HEK293T (cell line): ENCODE measurements at regions not wholly inside any gene's neighbourhood (a gene's known extent, or its start where the extent isn't known, plus 50 kb on each side); places are given as distances from the start of the nearest gene placed in this dataset.

Experiments
- ELF4 ChIP-seq: fragments of 450-650 bp; IDR thresholded peaks from 2 replicates; pipeline ENCODE4 v1.6.1; 2017; ENCODE audit warnings: antibody characterized with exemption
- FOXK2 ChIP-seq: fragments of 450-650 bp; IDR thresholded peaks from 2 replicates; pipeline ENCODE4 v1.6.1; 2016; ENCODE audit warnings: mild to moderate bottlenecking
- FOXM1 ChIP-seq: fragments of 450-650 bp; IDR thresholded peaks from 2 replicates; pipeline ENCODE4 v1.6.1; 2017; ENCODE audit warnings: mild to moderate bottlenecking, borderline replicate concordance
- ZNF384 ChIP-seq: fragments of 450-650 bp; IDR thresholded peaks from 2 replicates; pipeline ENCODE4 v1.6.1; 2016

DNA sequence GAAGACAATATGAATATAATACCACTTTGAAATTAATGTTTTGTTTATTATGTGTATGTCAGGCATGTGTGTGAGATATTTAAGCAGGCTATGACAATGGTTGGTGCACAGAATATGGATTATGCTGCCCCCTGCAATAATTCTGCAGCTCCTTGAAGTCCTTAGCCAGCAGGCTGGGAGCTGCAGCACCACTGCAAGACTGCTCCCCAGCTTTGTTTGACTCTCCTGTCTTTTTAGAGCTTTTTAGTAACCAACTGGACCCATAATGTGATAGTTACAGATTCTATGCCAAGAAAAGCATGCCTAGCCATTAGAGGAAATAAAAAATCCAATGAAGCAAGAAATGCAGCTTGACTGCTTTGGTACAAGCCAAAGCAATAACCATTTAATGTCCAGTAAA, 535.1 kb downstream of the TMEM135 start:
- TF ChIP-seq ELF4 (no peak), ZNF384 (no peak), FOXK2 (no peak), FOXM1 (no peak)
